ENCODE measurements at regions not wholly inside any gene's neighbourhood (a gene's known extent, or its start where the extent isn't known, plus 50 kb on each side); places are given as distances from the start of the nearest gene placed in this dataset.

GRCh38 chr2:150989969-150990368, 271.7 kb downstream of the RBM43 start:
- H3K4me1 ChIP-seq, result no peaks in the 10 kb centered on the region

DNA sequence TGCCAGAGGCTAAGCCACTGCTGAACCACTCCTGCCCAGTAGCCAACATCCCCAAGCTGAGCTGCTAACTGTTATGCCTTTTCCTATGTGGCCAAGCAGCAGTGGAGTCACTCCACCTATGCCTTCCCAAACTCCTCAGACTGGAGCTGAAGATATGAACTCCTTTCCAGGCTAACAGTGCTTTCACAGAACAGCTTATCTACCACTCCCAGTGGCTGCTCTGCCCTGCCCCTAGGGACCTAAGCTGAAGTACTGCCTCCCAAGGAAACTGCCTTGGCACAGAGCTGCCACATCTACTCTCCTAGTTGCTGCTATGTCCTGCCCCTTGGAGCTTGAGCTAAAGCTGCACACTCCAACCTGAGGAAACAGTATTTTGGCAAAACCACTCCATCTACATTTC, 275.9 kb downstream of the RBM43 start:
- Histone ChIP-seq H3K4me1 (no peaks in the 10 kb centered on the region), H3K9me3 (peaks cover 13% of the 10 kb centered on the region), H3K36me3 (ENCODE audit: insufficient read depth in 1 of 2, low read depth in 1 of 2) (no peaks in the 10 kb centered on the region), H3K27me3 (ENCODE audit: insufficient read depth in 3 of 3, low read length in 2 of 3) (no peaks in the 10 kb centered on the region), H3K27ac (no peak overlapping the region), H3K4me3 (no peak overlapping the region)
- intact Hi-C loops (cut with DNase I), result no loop called here
- ATAC-seq, result no peak
- TF ChIP-seq, protein P1, sequence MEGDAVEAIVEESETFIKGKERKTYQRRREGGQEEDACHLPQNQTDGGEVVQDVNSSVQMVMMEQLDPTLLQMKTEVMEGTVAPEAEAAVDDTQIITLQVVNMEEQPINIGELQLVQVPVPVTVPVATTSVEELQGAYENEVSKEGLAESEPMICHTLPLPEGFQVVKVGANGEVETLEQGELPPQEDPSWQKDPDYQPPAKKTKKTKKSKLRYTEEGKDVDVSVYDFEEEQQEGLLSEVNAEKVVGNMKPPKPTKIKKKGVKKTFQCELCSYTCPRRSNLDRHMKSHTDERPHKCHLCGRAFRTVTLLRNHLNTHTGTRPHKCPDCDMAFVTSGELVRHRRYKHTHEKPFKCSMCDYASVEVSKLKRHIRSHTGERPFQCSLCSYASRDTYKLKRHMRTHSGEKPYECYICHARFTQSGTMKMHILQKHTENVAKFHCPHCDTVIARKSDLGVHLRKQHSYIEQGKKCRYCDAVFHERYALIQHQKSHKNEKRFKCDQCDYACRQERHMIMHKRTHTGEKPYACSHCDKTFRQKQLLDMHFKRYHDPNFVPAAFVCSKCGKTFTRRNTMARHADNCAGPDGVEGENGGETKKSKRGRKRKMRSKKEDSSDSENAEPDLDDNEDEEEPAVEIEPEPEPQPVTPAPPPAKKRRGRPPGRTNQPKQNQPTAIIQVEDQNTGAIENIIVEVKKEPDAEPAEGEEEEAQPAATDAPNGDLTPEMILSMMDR (IDR thresholded peaks at IDR 0.05), result no peak
- DNase-seq, result no peak

More at GRCh38 chr2:150989969-150990368, 271.7 kb downstream of the RBM43 start:
- intact Hi-C loops (cut with DNase I), result no loop called here
- DNase-seq (no peak), ATAC-seq (no peak)
- no peaks in the 10 kb centered on the region for H3K27me3 ChIP-seq (ENCODE audit: insufficient read depth in 3 of 3, low read length in 2 of 3)
- TF ChIP-seq, protein P1 (IDR thresholded peaks at IDR 0.05), result no peak
- H3K9me3 ChIP-seq, result peaks cover 13% of the 10 kb centered on the region
- H3K36me3 ChIP-seq (ENCODE audit: insufficient read depth in 1 of 2, low read depth in 1 of 2), result no peaks in the 10 kb centered on the region
- H3K27ac ChIP-seq, result no peak overlapping the region
- no peak overlapping the region for H3K4me3 ChIP-seq
- 72 to 88% (median 80%) methylated on average over 1 of the region's 1 CpG for whole genome bisulfite sequencing, 3 donors

GRCh38 chr2:150983314-150983897, 278.3 kb downstream of the RBM43 start:
- no peak overlapping the region for H3K4me3 ChIP-seq
- H3K4me1 ChIP-seq, result no peaks in the 10 kb centered on the region
- H3K9me3 ChIP-seq, result no peaks in the 10 kb centered on the region
- ATAC-seq (no peak), DNase-seq (no peak)
- H3K36me3 ChIP-seq (ENCODE audit: insufficient read depth in 1 of 2, low read depth in 1 of 2), result no peaks in the 10 kb centered on the region
- H3K27me3 ChIP-seq (ENCODE audit: insufficient read depth in 3 of 3, low read length in 2 of 3), result no peaks in the 10 kb centered on the region
- TF ChIP-seq, protein P1 (IDR thresholded peaks at IDR 0.05), result no peak
- 78 to 88% (median 81%) methylated on average over 1 of the region's 1 CpG for WGBS, 3 donors
- intact Hi-C loops (cut with DNase I), result no loop called here
- H3K27ac ChIP-seq, result no peak overlapping the region

GRCh38 chr2:150981826-150982225, 279.8 kb downstream of the RBM43 start:
- no peak overlapping the region for H3K27ac ChIP-seq
- H3K27me3 ChIP-seq (ENCODE audit: insufficient read depth in 3 of 3, low read length in 2 of 3), result no peaks in the 10 kb centered on the region
- DNase-seq (no peak), ATAC-seq (no peak)
- TF ChIP-seq, protein P1 (IDR thresholded peaks at IDR 0.05), result no peak
- intact Hi-C loops (cut with DNase I), result no loop called here
- no peaks in the 10 kb centered on the region for H3K36me3 ChIP-seq (ENCODE audit: insufficient read depth in 1 of 2, low read depth in 1 of 2)
- WGBS, 3 donors, result 72 to 80% (median 75%) methylated on average over 2 of the region's 2 CpGs
- no peaks in the 10 kb centered on the region for H3K9me3 ChIP-seq
- H3K4me3 ChIP-seq, result no peak overlapping the region
- H3K4me1 ChIP-seq, result no peaks in the 10 kb centered on the region

DNA sequence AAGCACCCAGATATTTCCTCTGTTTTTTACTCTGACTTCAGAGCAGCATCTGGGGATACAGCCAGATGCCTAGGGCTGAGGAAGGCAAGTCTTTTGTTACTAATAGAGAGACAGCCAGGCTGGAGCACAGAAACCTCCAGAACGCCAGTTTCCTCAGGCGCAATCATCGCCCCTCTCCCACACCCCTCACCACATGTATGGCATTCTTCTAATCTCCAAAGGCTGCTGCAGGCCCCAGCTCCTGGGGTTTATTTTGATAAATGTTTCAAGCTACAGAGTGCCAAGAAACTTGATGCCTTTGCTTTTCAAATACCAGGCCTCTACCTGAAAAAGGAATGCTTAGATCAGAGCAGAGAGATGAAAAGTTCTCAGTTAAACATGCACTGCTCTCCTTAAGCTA, 283.6 kb downstream of the RBM43 start:
- Histone ChIP-seq H3K4me3 (no peak overlapping the region), H3K27ac (no peak overlapping the region), H3K27me3 (ENCODE audit: insufficient read depth in 3 of 3, low read length in 2 of 3) (no peaks in the 10 kb centered on the region), H3K9me3 (no peaks in the 10 kb centered on the region), H3K4me1 (no peaks in the 10 kb centered on the region), H3K36me3 (ENCODE audit: insufficient read depth in 1 of 2, low read depth in 1 of 2) (no peaks in the 10 kb centered on the region)
- TF ChIP-seq, protein P1 (IDR thresholded peaks at IDR 0.05), result no peak
- no peak for DNase-seq
- intact Hi-C loops (cut with DNase I), result no loop called here
- WGBS, 3 donors, result 69 to 72% (median 71%) methylated on average over 3 of the region's 3 CpGs
- no peak for ATAC-seq
